Activated CD4-positive, alpha-beta memory T cell treated with anti-CD3 and anti-CD28 coated beads for 36 hours (primary cell): ENCODE measurements at regions not wholly inside any gene's neighbourhood (a gene's known extent, or its start where the extent isn't known, plus 50 kb on each side); places are given as distances from the start of the nearest gene placed in this dataset.
"Not testable (repeated sequence)": the region's sequence is repeated elsewhere in the genome, so short reads cannot be mapped to it uniquely, and the experiment has no call there.

Source experiments
- CTCF ChIA-PET: fragments of 350-600 bp; sonication (Branson Sonifier 250); formaldehyde crosslinking; loops from one replicate; lab custom pipeline; 2021; ENCODE audit warnings: antibody characterized with exemption, inconsistent platforms; lab: Charles Lee
- POLR2A ChIA-PET: fragments of 350-600 bp; sonication (Branson Sonifier 250); formaldehyde crosslinking; loops from one replicate; lab custom pipeline; 2021; ENCODE audit warnings: antibody characterized with exemption; lab: Charles Lee
- DNase-seq: peaks from one replicate; pipeline ENCODE4 v3.0.0-alpha.2; 2020
- H3K27ac Mint-ChIP-seq: one replicate; pipeline ENCODE4 v1.8.0; 2021; ENCODE audit warnings: mixed read lengths
- H3K27me3 Mint-ChIP-seq: one replicate; pipeline ENCODE4 v1.8.0; 2021; ENCODE audit warnings: mixed read lengths
- H3K36me3 Mint-ChIP-seq: one replicate; pipeline ENCODE4 v1.8.0; 2021; ENCODE audit warnings: mixed read lengths
- H3K4me1 Mint-ChIP-seq: one replicate; pipeline ENCODE4 v1.8.0; 2021; ENCODE audit warnings: low read depth, mixed read lengths
- H3K4me3 Mint-ChIP-seq: one replicate; pipeline ENCODE4 v1.8.0; 2021; ENCODE audit warnings: mild to moderate bottlenecking, mixed read lengths
- H3K9me3 Mint-ChIP-seq: one replicate; pipeline ENCODE4 v1.8.0; 2021; ENCODE audit warnings: mixed read lengths
- intact Hi-C: fragments of 100-400 bp; cut with micrococcal nuclease; formaldehyde crosslinking; loops from one replicate; pipeline ENCODE4 v1.15.1; 2023

DNA sequence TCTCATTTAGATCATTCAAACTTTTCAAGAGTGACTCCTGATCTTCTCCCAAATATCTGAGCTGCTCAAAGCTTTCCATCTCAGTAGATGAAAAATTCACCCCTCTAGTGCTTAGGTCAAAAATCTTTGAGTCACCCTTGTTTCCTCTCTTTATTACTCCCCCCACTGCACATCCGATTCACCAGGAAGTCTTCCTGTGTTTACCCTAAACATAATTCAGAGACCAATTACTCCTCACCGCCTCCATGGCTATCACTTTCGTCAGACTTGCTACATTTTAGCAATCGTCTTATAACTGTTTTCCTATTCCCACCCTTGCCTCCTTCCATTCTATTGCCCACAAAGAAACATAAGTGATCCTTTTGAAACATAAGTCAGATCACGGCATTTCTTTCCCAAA, 94.8 kb downstream of the SPDYE17 start:
- POLR2A ChIA-PET, H3K27ac Mint-ChIP-seq, H3K4me3 Mint-ChIP-seq, H3K9me3 Mint-ChIP-seq, CTCF ChIA-PET, intact Hi-C loops, DNase-seq, H3K36me3 Mint-ChIP-seq, H3K27me3 Mint-ChIP-seq: not testable (repeated sequence)
- peaks cover 11% of the 10 kb centered on the region for H3K4me1 Mint-ChIP-seq

DNA sequence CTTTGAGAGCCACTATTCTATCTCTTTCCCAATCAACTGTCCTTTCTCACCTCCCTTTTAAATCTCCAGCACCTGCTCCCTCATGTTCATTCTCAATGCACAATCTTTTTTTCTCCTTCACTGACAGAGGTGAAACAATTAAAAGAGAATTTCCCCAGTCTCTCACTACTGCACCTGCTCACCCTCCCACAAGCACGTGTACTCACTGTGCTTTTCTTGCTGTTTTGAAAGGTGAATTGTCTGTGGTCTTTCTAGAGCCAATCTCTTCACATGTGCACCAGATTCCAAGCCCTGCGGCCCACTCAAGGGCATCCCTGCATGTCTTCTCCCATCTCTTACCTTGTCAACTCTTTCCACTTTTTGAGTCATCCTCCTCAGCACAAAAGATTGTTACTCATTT, 95.8 kb downstream of the SPDYE17 start:
- H3K9me3 Mint-ChIP-seq, H3K27me3 Mint-ChIP-seq, H3K36me3 Mint-ChIP-seq, H3K27ac Mint-ChIP-seq, intact Hi-C loops, POLR2A ChIA-PET, H3K4me3 Mint-ChIP-seq, CTCF ChIA-PET, DNase-seq: not testable (repeated sequence)
- H3K4me1 Mint-ChIP-seq = peaks cover 11% of the 10 kb centered on the region

DNA sequence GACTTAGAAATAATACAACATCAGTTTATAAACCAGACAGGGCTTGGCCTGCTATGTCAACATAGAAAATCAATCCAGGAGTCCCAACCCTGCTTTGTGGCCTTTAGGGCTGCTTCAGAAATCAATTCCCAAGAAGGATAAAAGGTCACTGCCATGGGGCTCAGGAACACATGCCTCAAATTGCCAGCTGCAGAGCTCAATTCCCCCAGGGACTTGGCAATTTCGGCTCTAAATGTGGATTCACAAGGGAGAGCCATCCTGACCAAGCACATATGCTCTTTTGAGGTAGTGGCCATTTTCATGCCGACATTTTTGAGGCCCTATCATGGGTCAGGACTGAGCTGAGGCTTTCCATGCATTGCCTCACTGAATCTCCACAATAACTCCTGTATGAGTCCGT, 97.5 kb downstream of the SPDYE17 start:
- CTCF ChIA-PET, H3K9me3 Mint-ChIP-seq, H3K36me3 Mint-ChIP-seq, POLR2A ChIA-PET, DNase-seq, H3K4me3 Mint-ChIP-seq, H3K27me3 Mint-ChIP-seq, intact Hi-C loops, H3K27ac Mint-ChIP-seq: not testable (repeated sequence)
- peaks cover 11% of the 10 kb centered on the region for H3K4me1 Mint-ChIP-seq

DNA sequence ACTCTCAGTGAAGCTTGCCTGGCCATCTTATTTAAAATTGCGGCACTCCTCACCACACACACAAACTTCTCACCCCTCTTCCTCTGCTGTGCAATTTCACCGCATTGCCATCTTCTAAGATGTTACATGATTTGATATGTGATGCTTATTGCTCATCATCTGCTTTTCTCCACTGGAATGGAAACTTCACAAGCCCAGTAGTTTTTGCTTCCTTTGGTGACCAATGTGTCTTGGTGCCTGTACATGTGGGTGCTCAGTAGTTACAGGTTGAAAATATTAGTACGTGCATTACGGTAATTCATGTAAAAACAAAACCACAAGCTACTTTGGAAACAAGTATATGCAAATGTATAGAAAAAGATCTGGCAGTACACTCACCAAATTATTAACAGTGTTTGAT, 99.2 kb downstream of the SPDYE17 start:
- CTCF ChIA-PET, H3K36me3 Mint-ChIP-seq, H3K4me3 Mint-ChIP-seq, POLR2A ChIA-PET, intact Hi-C loops, H3K27me3 Mint-ChIP-seq, H3K9me3 Mint-ChIP-seq, H3K27ac Mint-ChIP-seq: not testable (repeated sequence)
- peaks cover 11% of the 10 kb centered on the region for H3K4me1 Mint-ChIP-seq
- peak; percentile 16 for DNase-seq

DNA sequence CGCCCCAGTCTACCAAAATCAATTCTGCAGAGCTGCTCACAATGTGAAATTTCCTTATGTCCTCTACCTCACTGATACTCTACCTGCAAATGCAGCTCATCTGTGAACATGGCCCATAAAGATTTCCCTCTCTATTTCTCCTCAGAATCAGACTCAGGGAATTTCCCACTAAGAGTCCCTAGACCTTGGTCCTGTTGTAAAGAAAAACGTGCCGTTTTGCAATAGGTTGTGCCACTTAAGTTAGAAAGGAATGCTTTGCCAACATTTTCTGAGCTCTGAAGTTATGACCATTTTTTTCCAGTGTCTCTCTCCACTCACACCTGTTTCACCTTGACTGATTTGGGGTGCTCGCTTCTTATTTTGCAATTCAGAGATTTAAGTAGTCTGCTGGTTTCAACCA, 100.7 kb downstream of the SPDYE17 start:
- H3K9me3 Mint-ChIP-seq, CTCF ChIA-PET, H3K27me3 Mint-ChIP-seq, DNase-seq, H3K27ac Mint-ChIP-seq, H3K36me3 Mint-ChIP-seq, intact Hi-C loops, POLR2A ChIA-PET, H3K4me3 Mint-ChIP-seq, H3K4me1 Mint-ChIP-seq: not testable (repeated sequence)

DNA sequence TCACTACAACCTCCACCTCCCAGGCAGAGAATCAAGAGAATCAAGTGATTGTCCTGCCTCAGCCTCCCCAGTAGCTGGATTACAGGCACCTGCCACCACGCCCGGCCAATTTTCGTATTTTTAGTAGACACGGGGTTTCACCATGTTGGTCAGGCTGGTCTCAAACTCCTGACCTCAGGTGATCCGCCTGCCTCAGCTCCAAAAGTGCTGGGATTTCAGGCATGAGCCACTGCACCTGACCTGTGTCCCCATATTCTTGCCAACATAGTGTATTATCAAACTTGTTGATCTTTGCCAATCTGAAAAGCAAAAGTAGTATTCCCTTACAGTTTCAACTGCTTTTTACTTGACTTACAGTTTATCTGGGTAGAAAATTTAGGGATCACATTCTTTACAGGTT, 101.7 kb downstream of the SPDYE17 start:
- H3K27ac Mint-ChIP-seq, CTCF ChIA-PET, intact Hi-C loops, POLR2A ChIA-PET, DNase-seq, H3K36me3 Mint-ChIP-seq, H3K27me3 Mint-ChIP-seq, H3K4me3 Mint-ChIP-seq, H3K9me3 Mint-ChIP-seq, H3K4me1 Mint-ChIP-seq: not testable (repeated sequence)

DNA sequence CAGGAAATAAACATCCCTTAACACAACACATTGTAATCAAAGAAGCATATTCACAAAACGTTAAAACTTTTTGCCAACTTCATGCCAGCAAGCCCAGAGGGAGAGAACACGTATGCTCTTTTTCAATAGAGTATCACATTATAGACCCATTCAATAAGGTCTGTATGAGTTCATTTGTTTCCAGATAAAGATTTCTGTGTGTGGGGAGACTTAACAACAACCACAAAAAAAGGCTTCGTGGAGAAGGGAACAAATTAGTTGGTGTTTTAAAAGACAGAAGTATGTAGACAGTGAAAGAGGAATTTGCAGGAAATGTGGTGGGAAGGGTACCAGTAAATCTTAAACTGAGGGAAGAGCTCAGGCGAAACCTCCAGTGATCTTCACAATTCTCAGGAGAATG, 103.4 kb downstream of the SPDYE17 start:
- CTCF ChIA-PET, H3K4me1 Mint-ChIP-seq, DNase-seq, H3K27ac Mint-ChIP-seq, POLR2A ChIA-PET, H3K4me3 Mint-ChIP-seq, H3K36me3 Mint-ChIP-seq, intact Hi-C loops, H3K9me3 Mint-ChIP-seq: not testable (repeated sequence)
- H3K27me3 Mint-ChIP-seq = peaks cover 10% of the 10 kb centered on the region

DNA sequence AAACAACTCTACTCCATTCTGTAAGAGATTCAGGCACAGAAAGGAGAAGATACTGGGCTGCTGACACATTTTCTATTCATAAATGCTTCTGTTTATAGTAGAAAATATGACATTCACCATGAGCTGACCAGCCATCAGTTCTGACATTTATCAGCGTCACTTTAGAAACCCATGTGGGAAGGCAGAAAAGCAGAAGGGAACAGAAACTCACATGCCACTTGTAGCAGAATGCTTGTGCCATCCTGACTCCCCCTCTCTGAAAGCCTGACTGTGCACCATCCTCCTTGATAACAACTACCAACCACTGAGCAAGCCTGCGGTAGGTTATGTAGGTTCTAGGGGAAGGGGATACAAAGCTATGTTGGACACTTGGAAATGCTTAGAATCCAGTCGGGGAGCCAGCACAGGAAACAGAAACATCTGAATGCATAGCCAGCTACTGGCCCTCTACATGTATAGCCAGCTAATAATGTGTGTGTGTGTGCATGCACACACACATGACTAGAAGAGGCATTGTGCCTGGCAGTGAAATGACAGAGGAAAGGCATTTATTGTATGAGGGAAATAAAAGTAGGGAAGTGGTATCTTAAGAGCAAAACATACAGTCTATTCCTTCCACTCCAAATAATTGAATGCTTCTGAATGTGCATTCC, 104.3 kb downstream of the SPDYE17 start:
- not testable (repeated sequence) for H3K27ac Mint-ChIP-seq

DNA sequence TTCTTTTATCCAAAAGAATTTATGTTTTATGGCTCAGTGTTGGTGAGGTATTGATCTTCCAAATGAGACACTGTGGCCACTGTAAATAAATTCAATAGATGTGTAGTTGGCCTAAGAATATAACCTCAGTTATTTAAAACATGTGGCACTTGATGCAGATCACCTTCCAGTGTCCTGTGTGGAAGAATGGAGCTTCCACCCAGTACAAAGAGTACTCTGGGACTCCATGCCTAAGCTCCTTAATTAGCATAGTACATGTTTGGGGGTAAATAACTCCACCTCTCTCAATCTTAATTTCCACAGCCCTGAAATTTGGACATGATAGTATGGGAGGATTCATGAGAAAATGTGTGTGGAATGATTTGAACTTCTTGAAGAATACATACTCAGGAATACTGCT, 105.7 kb downstream of the SPDYE17 start:
- H3K4me3 Mint-ChIP-seq, POLR2A ChIA-PET, H3K9me3 Mint-ChIP-seq, intact Hi-C loops, DNase-seq, H3K36me3 Mint-ChIP-seq, H3K27ac Mint-ChIP-seq, CTCF ChIA-PET, H3K4me1 Mint-ChIP-seq: not testable (repeated sequence)
- peaks cover 12% of the 10 kb centered on the region for H3K27me3 Mint-ChIP-seq

More for the DNA sequence above, 104.3 kb downstream of the SPDYE17 start:
- DNase-seq, POLR2A ChIA-PET, CTCF ChIA-PET, H3K4me3 Mint-ChIP-seq, H3K36me3 Mint-ChIP-seq, H3K9me3 Mint-ChIP-seq, intact Hi-C loops, H3K4me1 Mint-ChIP-seq: not testable (repeated sequence)
- H3K27me3 Mint-ChIP-seq = peaks cover 11% of the 10 kb centered on the region

DNA sequence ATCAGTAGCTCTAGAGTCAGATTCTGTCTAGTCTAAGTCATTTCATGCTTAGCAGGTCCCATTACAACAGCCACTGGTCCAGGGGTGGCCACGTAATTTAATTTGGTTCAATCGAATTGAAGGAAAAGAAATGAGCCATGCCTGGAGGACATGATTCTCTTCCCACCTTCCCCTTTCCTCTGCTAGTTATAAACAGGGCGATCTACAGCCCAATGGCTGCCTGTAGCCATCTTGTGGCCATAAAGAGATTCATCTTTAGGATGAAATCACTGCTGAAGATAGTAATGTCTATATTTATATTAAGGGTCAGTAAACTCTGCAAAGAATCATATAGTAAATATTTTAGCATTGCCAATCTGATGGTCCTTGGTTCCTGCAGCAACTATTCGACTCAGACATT, 107.4 kb downstream of the SPDYE17 start:
- H3K27ac Mint-ChIP-seq, H3K4me1 Mint-ChIP-seq, H3K4me3 Mint-ChIP-seq, CTCF ChIA-PET, H3K9me3 Mint-ChIP-seq, POLR2A ChIA-PET, DNase-seq, H3K36me3 Mint-ChIP-seq, intact Hi-C loops: not testable (repeated sequence)
- peaks cover 13% of the 10 kb centered on the region for H3K27me3 Mint-ChIP-seq

DNA sequence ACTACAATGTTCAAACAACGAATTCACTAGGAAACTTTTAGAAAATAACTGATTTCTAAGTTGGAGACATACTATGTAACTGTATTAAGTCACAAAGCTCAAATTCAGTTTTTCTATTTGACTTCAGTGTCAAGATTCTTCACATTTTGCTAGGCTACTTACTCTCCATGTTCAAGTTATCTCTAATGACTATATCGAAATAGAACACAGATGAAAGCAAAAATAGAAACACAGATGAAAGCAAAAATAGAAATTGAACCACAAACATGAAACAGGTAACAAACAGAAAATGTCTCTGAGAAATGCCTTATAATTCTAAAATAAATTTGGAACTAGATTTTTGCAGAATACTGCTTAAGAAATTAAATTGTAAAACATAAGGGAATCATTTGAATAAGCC, 113.5 kb downstream of the SPDYE17 start:
- H3K9me3 Mint-ChIP-seq, H3K27ac Mint-ChIP-seq, H3K36me3 Mint-ChIP-seq, H3K27me3 Mint-ChIP-seq, H3K4me3 Mint-ChIP-seq, H3K4me1 Mint-ChIP-seq, DNase-seq, intact Hi-C loops, POLR2A ChIA-PET, CTCF ChIA-PET: not testable (repeated sequence)

DNA sequence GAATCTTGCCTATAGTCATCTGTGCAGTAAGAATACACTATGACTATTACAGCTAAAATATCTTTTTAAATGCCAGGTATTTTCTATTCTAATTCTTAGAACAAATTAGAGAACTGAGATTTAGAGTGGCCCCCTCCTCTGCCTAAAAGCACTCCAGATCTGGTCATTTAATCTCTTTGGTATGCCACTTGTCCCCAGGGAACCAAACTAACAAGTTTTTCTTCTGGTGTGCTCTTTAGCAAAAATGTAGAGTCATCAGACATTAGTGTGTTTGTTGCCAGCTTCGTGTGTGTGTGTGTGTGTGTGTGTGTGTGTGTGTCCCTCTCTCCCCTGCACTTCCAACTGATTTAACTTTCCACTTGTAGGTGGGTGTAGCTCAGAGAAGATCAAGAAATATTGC, 117.8 kb downstream of the SPDYE17 start:
- H3K27me3 Mint-ChIP-seq, H3K36me3 Mint-ChIP-seq, intact Hi-C loops, H3K4me1 Mint-ChIP-seq, POLR2A ChIA-PET, H3K9me3 Mint-ChIP-seq, H3K4me3 Mint-ChIP-seq, H3K27ac Mint-ChIP-seq, CTCF ChIA-PET, DNase-seq: not testable (repeated sequence)

DNA sequence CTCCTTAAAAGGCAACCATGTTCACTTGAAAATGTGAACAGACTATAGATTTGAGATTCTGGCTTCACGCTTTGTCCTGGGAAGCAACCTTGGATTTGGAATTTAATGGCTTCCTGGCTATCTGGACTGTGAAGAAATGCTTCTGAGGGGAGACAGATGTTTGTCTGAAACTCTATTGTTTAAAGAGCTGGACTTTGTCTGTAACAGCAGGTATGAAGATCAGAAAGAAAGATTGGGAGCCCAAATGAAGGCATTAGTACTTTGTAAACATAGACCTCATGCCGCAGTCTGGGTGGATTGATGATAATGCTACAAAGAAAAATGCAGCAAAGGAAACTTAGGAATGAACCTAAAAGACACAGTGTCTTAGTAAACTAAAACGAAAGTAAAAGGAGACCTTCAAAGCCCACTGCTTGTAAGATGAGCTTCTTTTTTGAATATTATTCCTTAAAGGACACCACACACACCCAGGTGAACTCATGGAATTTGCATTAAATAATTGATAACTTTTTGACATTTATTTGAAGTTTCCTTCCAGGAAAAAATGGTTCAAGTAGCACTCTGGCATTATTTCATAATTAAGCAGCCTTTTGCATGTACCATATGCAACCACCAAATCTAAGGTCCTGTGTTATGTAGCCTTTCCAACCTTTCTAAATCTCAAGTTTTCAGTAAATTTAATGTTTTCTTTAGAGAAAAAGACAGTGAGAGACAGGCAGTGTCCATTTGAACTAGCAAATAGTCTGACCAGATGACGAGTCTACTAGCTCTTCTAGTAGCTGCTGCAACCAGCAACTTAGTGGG, 119.9 kb downstream of the SPDYE17 start:
- DNase-seq, H3K27ac Mint-ChIP-seq, POLR2A ChIA-PET, H3K9me3 Mint-ChIP-seq, intact Hi-C loops, H3K27me3 Mint-ChIP-seq, CTCF ChIA-PET, H3K4me1 Mint-ChIP-seq, H3K36me3 Mint-ChIP-seq: not testable (repeated sequence)
- peak overlapping the region; percentile 16 for H3K4me3 Mint-ChIP-seq
